Heart right ventricle (tissue), 16 donors: ENCODE measurements at regions not wholly inside any gene's neighbourhood (a gene's known extent, or its start where the extent isn't known, plus 50 kb on each side); places are given as distances from the start of the nearest gene placed in this dataset.
A peak's percentile ranks its signal among the peaks of the same experiment; 100 is the strongest.

Experiments used
- ATAC-seq, 8 donors: fragments of 200-7000 bp; cut with Tn5 transposase; one replicate each; pipeline ENCODE4 v1.9.1; 2020; ENCODE audit warnings: mild to moderate bottlenecking in 8 of 8, moderate library complexity in 8 of 8, moderate number of reproducible peaks in 1 of 8
- DNase-seq, 2 donors: peaks; one replicate each; pipeline ENCODE4 v3.0.0-alpha.2; 2020
- H3K27ac ChIP-seq, 10 donors: fragments of 200-600 bp; sonication (generic) in 2 of 10; one replicate each; pipeline versions ENCODE4 v1.5.0 to v1.8.0; 2020 to 2022; ENCODE audit warnings: mild to moderate bottlenecking in 3 of 10
- H3K27me3 ChIP-seq, 7 donors: fragments of 200-600 bp; one replicate each; pipeline ENCODE4 v1.8.0; 2021 to 2022; ENCODE audit warnings: mild to moderate bottlenecking in 2 of 7
- H3K36me3 ChIP-seq, 9 donors: fragments of 200-600 bp; sonication (generic) in 1 of 9; one replicate each; pipeline versions ENCODE4 v1.5.0 to v1.8.0; 2020 to 2022; ENCODE audit warnings: mild to moderate bottlenecking in 2 of 9
- H3K4me1 ChIP-seq, 9 donors: fragments of 200-600 bp; sonication (generic) in 1 of 9; one replicate each; pipeline versions ENCODE4 v1.5.0 to v1.8.0; 2020 to 2022; ENCODE audit warnings: mild to moderate bottlenecking in 4 of 9
- H3K4me3 ChIP-seq, 10 donors: fragments of 200-600 bp; sonication (generic) in 2 of 10; one replicate each; pipeline versions ENCODE4 v1.5.0 to v1.8.0; 2020 to 2022; ENCODE audit warnings: mild to moderate bottlenecking in 7 of 10, moderate library complexity in 2 of 10
- H3K9me3 ChIP-seq, 11 donors: fragments of 200-600 bp in 10 of 11; sonication (generic) in 2 of 11; one replicate each; pipeline versions ENCODE4 v1.5.0 to v1.8.0; 2013 to 2022; ENCODE audit warnings: mild to moderate bottlenecking in 2 of 11, control low read depth in 1 of 11, moderate library complexity in 1 of 11
- WGBS, 2 donors: extraction: QIAGEN DNeasy Blood & Tissue Kit; methylation state at CpG; one replicate each; pipeline ENCODE4 v1.1.7; 2013; ENCODE audit warnings: inconsistent platforms in 1 of 2; 5-methylcytosine and 5-hydroxymethylcytosine counted together
- intact Hi-C, 10 donors: fragments of 100-400 bp; cut with DNase I; formaldehyde crosslinking; loops; one replicate each; pipeline versions ENCODE4 v1.11.1 to v1.14.2; 2022
- TF ChIP-seq, protein P1 (sequence below), 9 donors: fragments of 200-600 bp; sonication (generic) in 2 of 9; IDR thresholded peaks; one replicate each; pipeline versions ENCODE4 v1.5.0 to v1.8.0; 2021 to 2022; ENCODE audit warnings: antibody characterized with exemption in 9 of 9, mild to moderate bottlenecking in 5 of 9, moderate library complexity in 1 of 9
- donor health status: Arrhythmogenic right ventricular cardiomyopathy.
- donor health status: ischemic (EF 13 %, LVEDD 7.1; RV severe dilation, severe dysfunction).
- donor health status: healthy with polysubstance abuse.
- donor health status: DM: no; HTN: yes; CAD: no.
- donor health status: DM: no; HTN: no; CAD: no.
- donor health status: ischemic (EF 25% LVEDD 6.9; RV normal size, moderate dysfunction).
- donor health status: ischemic (EF 25% LVEDD 5.7; RV mildly dilated, moderate dysfunction).
- donor health status: healthy.
- donor health status: DM: yes; HTN: yes; CAD: no.
- donor health status: Ischemic cardiomyopathy.
- donor health status: ischemic (EF 35%, LVEDD 5.7; RV mildly dilated, moderate dysfunction).
- donor health status: nonischemic (EF 11% LVEDD 7.7; RV severe dilation, severe dysfunction).
- donor health status: DM: yes; HTN: yes; CAD: no.
- donor health status: PGD.
- donor health status: ischemic (EF 29% LVEDD 5.4; RV normal size, mild dysfunction).
- donor health status: nonischemic (EF 23%, LVEDD 6.1; RV moderate dilation, normal function).

DNA sequence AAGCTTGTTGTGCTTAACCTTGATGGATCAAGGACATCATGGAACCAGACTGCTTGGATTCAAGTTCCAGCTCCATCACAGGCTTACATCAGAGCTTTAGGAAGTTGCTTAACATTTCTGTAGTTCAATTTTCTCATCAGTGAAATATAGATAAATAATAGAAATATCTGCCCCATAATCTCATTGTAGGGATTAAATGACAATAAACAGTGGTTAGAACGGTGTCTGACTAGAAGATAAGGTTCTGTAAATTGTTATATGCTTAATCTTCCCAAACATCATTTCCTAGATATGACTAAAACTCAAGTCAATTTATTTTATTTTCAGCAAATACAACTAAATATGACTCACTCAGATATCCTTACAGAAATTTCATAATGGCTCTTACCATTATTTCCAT, 83.5 kb downstream of the SLITRK1 start:
- H3K27ac ChIP-seq, result no peak overlapping the region
- intact Hi-C loops, result no loop called here
- DNase-seq (no peak), ATAC-seq (no peak)
- H3K27me3 ChIP-seq, result no peaks in the 10 kb centered on the region
- H3K36me3 ChIP-seq, result no peaks in the 10 kb centered on the region
- no peaks in the 10 kb centered on the region for H3K4me1 ChIP-seq
- no peak overlapping the region for H3K4me3 ChIP-seq
- WGBS, 2 donors, result 67 to 77% methylated on average over 1 of the region's 1 CpG
- H3K9me3 ChIP-seq, result peaks cover 0 to 13% (median 0%) of the 10 kb centered on the region in 11 donors
- TF ChIP-seq, protein P1, sequence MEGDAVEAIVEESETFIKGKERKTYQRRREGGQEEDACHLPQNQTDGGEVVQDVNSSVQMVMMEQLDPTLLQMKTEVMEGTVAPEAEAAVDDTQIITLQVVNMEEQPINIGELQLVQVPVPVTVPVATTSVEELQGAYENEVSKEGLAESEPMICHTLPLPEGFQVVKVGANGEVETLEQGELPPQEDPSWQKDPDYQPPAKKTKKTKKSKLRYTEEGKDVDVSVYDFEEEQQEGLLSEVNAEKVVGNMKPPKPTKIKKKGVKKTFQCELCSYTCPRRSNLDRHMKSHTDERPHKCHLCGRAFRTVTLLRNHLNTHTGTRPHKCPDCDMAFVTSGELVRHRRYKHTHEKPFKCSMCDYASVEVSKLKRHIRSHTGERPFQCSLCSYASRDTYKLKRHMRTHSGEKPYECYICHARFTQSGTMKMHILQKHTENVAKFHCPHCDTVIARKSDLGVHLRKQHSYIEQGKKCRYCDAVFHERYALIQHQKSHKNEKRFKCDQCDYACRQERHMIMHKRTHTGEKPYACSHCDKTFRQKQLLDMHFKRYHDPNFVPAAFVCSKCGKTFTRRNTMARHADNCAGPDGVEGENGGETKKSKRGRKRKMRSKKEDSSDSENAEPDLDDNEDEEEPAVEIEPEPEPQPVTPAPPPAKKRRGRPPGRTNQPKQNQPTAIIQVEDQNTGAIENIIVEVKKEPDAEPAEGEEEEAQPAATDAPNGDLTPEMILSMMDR (IDR thresholded peaks at IDR 0.05), result no peak

DNA sequence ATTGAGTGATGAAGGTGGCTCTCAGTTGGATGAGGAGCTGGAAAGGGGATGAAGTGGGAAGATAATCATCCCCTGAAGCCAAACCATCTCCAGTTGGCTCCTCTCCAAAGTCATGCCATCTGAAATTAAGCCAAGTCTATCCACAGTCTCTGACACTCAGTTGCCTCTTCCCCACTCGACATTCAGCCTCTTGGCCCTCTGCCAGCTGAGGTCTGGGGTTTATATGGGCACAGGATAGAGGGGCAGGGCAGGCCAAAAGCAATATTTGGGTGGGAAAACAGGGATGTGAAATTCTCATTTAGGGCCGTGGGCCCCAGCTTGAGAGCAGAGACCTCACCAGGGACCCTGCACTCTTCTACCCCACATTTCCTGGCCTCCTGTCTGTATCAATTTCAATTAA, 85.9 kb downstream of the SLITRK1 start:
- WGBS, 2 donors, result 48 to 49% methylated on average over 2 of the region's 2 CpGs
- H3K9me3 ChIP-seq, result peaks cover 0 to 8% (median 0%) of the 10 kb centered on the region in 11 donors
- intact Hi-C loops, result no loop called here
- H3K36me3 ChIP-seq, result no peaks in the 10 kb centered on the region
- H3K27ac ChIP-seq, result no peak overlapping the region
- no peak overlapping the region for H3K4me3 ChIP-seq
- H3K4me1 ChIP-seq, result no peaks in the 10 kb centered on the region
- no peak for ATAC-seq
- no peak for DNase-seq
- no peaks in the 10 kb centered on the region for H3K27me3 ChIP-seq
- TF ChIP-seq, protein P1 (IDR thresholded peaks at IDR 0.05), result no peak

DNA sequence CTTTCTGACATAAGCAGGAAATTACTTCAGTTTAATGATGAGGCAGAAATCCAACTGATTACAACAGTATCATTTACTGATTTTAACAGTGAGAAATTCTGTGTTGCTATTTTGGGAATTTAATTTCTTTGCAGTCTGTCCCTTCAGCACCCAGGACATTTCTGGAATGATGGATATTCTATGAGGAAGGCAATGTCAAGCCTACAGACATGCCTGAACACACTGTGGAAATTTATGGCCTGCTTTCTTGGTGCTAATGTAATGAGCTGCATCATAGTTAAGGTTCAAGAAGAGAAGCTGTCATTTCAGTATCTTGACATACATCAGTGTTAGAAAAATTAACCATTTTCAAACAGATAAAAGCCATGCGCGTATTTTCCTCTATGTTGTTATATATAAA, 87.7 kb downstream of the SLITRK1 start:
- H3K9me3 ChIP-seq, result peaks cover 0 to 7% (median 0%) of the 10 kb centered on the region in 11 donors
- H3K4me3 ChIP-seq, result no peak overlapping the region
- intact Hi-C loops, result no loop called here
- TF ChIP-seq, protein P1 (IDR thresholded peaks at IDR 0.05), result no peak
- H3K36me3 ChIP-seq, result no peaks in the 10 kb centered on the region
- 89 to 91% methylated on average over 2 of the region's 2 CpGs for WGBS, 2 donors
- DNase-seq (no peak), ATAC-seq (no peak)
- H3K27ac ChIP-seq, result no peak overlapping the region
- no peaks in the 10 kb centered on the region for H3K4me1 ChIP-seq
- no peaks in the 10 kb centered on the region for H3K27me3 ChIP-seq

DNA sequence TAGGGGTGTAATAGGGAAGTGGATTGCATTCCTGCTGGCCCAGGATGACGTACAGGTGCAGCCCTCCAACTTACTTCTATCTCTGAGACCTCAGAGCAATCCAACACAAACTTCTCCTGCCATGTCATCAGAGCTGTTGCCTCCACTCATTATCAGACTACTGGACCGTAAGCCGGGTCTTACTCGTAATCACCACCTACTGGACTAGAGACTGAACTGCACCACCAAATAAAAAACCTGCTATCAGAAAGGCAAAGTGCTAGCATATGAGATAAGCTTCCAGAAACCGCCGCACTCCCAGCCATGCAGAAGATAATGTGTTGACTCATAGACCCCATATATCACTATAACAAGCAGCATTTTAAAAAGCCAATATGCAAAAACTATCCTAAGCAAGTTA, 102.0 kb downstream of the SLITRK1 start:
- no peak overlapping the region for H3K4me3 ChIP-seq
- no peak overlapping the region for H3K27ac ChIP-seq
- no peaks in the 10 kb centered on the region for H3K27me3 ChIP-seq
- ATAC-seq, result no peak
- TF ChIP-seq, protein P1 (IDR thresholded peaks at IDR 0.05), result peak in 2 of 9 donors; percentile 9 to 12
- intact Hi-C loops, result no loop called here
- H3K9me3 ChIP-seq, result peaks cover 0 to 17% (median 0%) of the 10 kb centered on the region in 11 donors
- H3K36me3 ChIP-seq, result no peaks in the 10 kb centered on the region
- DNase-seq, result no peak
- 39 to 44% methylated on average over 6 of the region's 6 CpGs for WGBS, 2 donors
- no peaks in the 10 kb centered on the region for H3K4me1 ChIP-seq
